Right ventricle myocardium inferior (tissue), 1 donor: ENCODE measurements at regions not wholly inside any gene's neighbourhood (a gene's known extent, or its start where the extent isn't known, plus 50 kb on each side); places are given as distances from the start of the nearest gene placed in this dataset.
"Not testable (repeated sequence)": the region's sequence is repeated elsewhere in the genome, so short reads cannot be mapped to it uniquely, and the experiment has no call there.

Source experiments
- ATAC-seq: fragments of 200-7000 bp; cut with Tn5 transposase; one replicate; pipeline ENCODE4 v1.9.1; 2020; ENCODE audit warnings: mild to moderate bottlenecking, moderate library complexity
- DNase-seq: peaks from one replicate; pipeline ENCODE4 v3.0.0; 2021; ENCODE audit errors: missing footprints
- intact Hi-C: fragments of 100-400 bp; cut with DNase I; formaldehyde crosslinking; loops from one replicate; pipeline ENCODE4 v1.11.0; 2022
- donor health status: DM: no; HTN: yes; CAD: no; lungs with severe emphysema.

- DNase-seq (no peak), ATAC-seq (no peak)
- intact Hi-C loops: no loop called here
Measured at GRCh38 chr3:65026151-65026550, 338.4 kb upstream of the ADAMTS9 start.

- ATAC-seq (no peak), DNase-seq (no peak)
- intact Hi-C loops: no loop called here
Measured at GRCh38 chr3:65024148-65024547, 336.3 kb upstream of the ADAMTS9 start.

- no peak for DNase-seq
- ATAC-seq: no peak
- intact Hi-C loops: no loop called here
Measured at GRCh38 chr3:65020281-65021160, 332.7 kb upstream of the ADAMTS9 start.

- no peak for ATAC-seq
- DNase-seq: no peak
- intact Hi-C loops: no loop called here
Measured at GRCh38 chr3:65019443-65020055, 331.7 kb upstream of the ADAMTS9 start.

- intact Hi-C loops: no loop called here
- ATAC-seq (no peak), DNase-seq (no peak)
Measured at GRCh38 chr3:65018801-65019200, 331.0 kb upstream of the ADAMTS9 start.

- DNase-seq: no peak
- ATAC-seq: no peak
Measured at GRCh38 chr3:65017359-65017758, 329.6 kb upstream of the ADAMTS9 start.

GRCh38 chr3:65015711-65016110 lies 327.9 kb upstream of the ADAMTS9 start:
- DNase-seq: no peak
- intact Hi-C loops: no loop called here
- no peak for ATAC-seq

More at GRCh38 chr3:65017359-65017758, 329.6 kb upstream of the ADAMTS9 start:
- intact Hi-C loops: no loop called here

- intact Hi-C loops: no loop called here
- no peak for ATAC-seq
Measured at GRCh38 chr3:65013053-65013452, 325.3 kb upstream of the ADAMTS9 start.

GRCh38 chr3:65006300-65006739 lies 318.5 kb upstream of the ADAMTS9 start:
- ATAC-seq (no peak), DNase-seq (no peak)
- intact Hi-C loops: no loop called here

More at GRCh38 chr3:65013053-65013452, 325.3 kb upstream of the ADAMTS9 start:
- no peak for DNase-seq

- intact Hi-C loops: no loop called here
- ATAC-seq: no peak
- no peak for DNase-seq
Measured at GRCh38 chr3:65005486-65005885, 317.7 kb upstream of the ADAMTS9 start.

GRCh38 chr3:65004795-65005295 lies 317.0 kb upstream of the ADAMTS9 start:
- intact Hi-C loops: no loop called here
- DNase-seq (no peak), ATAC-seq (no peak)

GRCh38 chr3:65004306-65004705 lies 316.5 kb upstream of the ADAMTS9 start:
- intact Hi-C loops: no loop called here
- no peak for DNase-seq
- ATAC-seq: no peak

- DNase-seq, ATAC-seq, intact Hi-C loops: not testable (repeated sequence)
Measured at GRCh38 chr3:65001119-65001518, 313.3 kb upstream of the ADAMTS9 start.

- DNase-seq (no peak), ATAC-seq (no peak)
- intact Hi-C loops: no loop called here
Measured at GRCh38 chr3:64998317-64998716, 310.5 kb upstream of the ADAMTS9 start.

GRCh38 chr3:64995857-64996551 lies 308.2 kb upstream of the ADAMTS9 start:
- ATAC-seq (no peak), DNase-seq (no peak)
- intact Hi-C loops: no loop called here

GRCh38 chr3:64993781-64994180 lies 306.0 kb upstream of the ADAMTS9 start:
- ATAC-seq (no peak), DNase-seq (no peak)
- intact Hi-C loops: no loop called here

GRCh38 chr3:64992530-64993285 lies 304.9 kb upstream of the ADAMTS9 start:
- ATAC-seq: no peak
- no peak for DNase-seq
- intact Hi-C loops: no loop called here

GRCh38 chr3:64988188-64988587 lies 300.4 kb upstream of the ADAMTS9 start:
- intact Hi-C loops: no loop called here
- DNase-seq (no peak), ATAC-seq (no peak)

- ATAC-seq (no peak), DNase-seq (no peak)
- intact Hi-C loops: no loop called here
Measured at GRCh38 chr3:64987726-64988125, 299.9 kb upstream of the ADAMTS9 start.
